Muscle layer of colon (tissue), 2 donors: ENCODE measurements at regions not wholly inside any gene's neighbourhood (a gene's known extent, or its start where the extent isn't known, plus 50 kb on each side); places are given as distances from the start of the nearest gene placed in this dataset.

Experiments
- H3K27ac ChIP-seq: one replicate; pipeline ENCODE4 v1.7.0; 2013; ENCODE audit warnings: low read depth, mild to moderate bottlenecking, low read length, moderate library complexity
- H3K27me3 ChIP-seq, 2 donors: one replicate each; pipeline ENCODE4 v1.7.0; 2013; ENCODE audit warnings: low read length in 2 of 2, mild to moderate bottlenecking in 2 of 2; ENCODE audit not compliant: insufficient read depth in 2 of 2, control insufficient read depth in 1 of 2
- H3K36me3 ChIP-seq: one replicate; pipeline ENCODE4 v1.7.0; 2013; ENCODE audit warnings: mild to moderate bottlenecking, low read length; ENCODE audit not compliant: insufficient read depth
- H3K4me1 ChIP-seq: one replicate; pipeline ENCODE4 v1.7.0; 2013; ENCODE audit warnings: mild to moderate bottlenecking, low read length; ENCODE audit not compliant: insufficient read depth
- H3K4me3 ChIP-seq, 2 donors: one replicate each; pipeline ENCODE4 v1.7.0; 2013; ENCODE audit warnings: low read length in 2 of 2, low read depth in 1 of 2, mild to moderate bottlenecking in 1 of 2, moderate library complexity in 1 of 2
- H3K9ac ChIP-seq: one replicate; pipeline ENCODE4 v1.7.0; 2013; ENCODE audit warnings: low read length
- H3K9me3 ChIP-seq: one replicate; pipeline ENCODE4 v1.7.0; 2013; ENCODE audit warnings: mild to moderate bottlenecking, low read length
- donor health status: abdominal sarcoma.
- donor health status: Adenocarcinoma of cecum.

DNA sequence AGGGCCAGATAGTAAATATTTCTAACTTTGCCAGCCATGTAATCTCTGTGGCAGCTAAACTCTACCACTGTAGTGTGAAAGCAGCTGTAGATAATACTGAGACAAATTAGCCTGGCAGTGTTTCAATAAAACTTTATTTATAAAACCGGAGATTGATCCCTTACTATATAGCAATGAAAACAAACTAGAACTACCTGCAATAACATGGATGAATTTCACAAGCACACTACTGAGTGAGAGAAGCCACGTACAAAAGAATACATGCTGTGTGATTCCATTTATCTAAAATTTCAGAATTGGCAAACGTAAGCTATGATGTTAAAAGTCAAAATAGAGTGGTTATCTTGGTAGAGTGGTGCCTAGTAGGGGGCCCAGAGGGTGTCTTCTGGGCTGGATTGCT, 198.7 kb upstream of the SGK1 start:
- Histone ChIP-seq H3K9me3 (no peaks in the 10 kb centered on the region), H3K4me3 (no peak overlapping the region), H3K27ac (no peak overlapping the region), H3K4me1 (peaks cover 11% of the 10 kb centered on the region), H3K36me3 (no peaks in the 10 kb centered on the region), H3K27me3 (no peaks in the 10 kb centered on the region), H3K9ac (no peak overlapping the region)

- H3K27ac ChIP-seq = no peak overlapping the region
- H3K36me3 ChIP-seq = no peaks in the 10 kb centered on the region
- H3K9me3 ChIP-seq = no peaks in the 10 kb centered on the region
- no peak overlapping the region for H3K9ac ChIP-seq
- no peak overlapping the region for H3K4me3 ChIP-seq
- peaks cover 11% of the 10 kb centered on the region for H3K4me1 ChIP-seq
- no peaks in the 10 kb centered on the region for H3K27me3 ChIP-seq
Measured at GRCh38 chr6:134515986-134516385, 198.1 kb upstream of the SGK1 start.

GRCh38 chr6:134512981-134513391, 195.1 kb upstream of the SGK1 start:
- Histone ChIP-seq H3K4me3 (no peak overlapping the region), H3K36me3 (no peaks in the 10 kb centered on the region), H3K27ac (no peak overlapping the region), H3K9ac (no peak overlapping the region), H3K9me3 (no peaks in the 10 kb centered on the region), H3K27me3 (no peaks in the 10 kb centered on the region), H3K4me1 (peaks cover 11% of the 10 kb centered on the region)

DNA sequence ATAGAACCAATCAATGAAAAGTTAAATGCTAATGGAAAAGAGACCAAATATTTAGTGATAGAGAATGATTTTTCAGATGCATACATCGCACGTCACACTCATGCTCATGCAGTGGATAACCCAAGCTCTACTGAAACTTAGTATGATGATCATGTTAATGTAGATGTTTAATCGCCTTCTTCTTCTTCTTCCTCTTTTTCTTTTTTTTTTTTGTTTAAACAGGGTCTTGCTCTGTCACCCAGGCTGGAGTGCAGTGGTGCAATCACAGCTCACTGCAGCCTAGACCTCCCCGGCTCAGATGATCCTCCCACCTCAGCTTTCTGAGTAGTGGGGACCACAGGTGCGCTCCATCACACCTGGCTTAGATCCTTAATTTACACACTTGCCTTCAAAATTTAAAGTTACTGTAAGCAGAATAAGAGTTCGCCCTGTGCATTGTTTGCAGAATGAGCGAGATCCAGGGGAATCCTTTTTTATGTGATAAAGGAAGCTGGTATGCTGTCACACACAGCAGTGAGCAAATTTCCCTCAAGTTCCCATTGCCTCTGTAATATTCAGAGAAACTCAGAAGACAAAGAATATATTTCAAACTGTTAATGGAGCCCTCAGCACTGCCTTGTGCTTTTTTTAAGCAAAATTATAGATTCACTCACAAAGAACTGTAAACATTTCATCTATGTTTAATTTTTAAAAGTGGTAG, 194.2 kb upstream of the SGK1 start:
- H3K4me1 ChIP-seq = peaks cover 2% of the 10 kb centered on the region
- H3K9ac ChIP-seq = no peak overlapping the region
- H3K36me3 ChIP-seq = no peaks in the 10 kb centered on the region
- H3K9me3 ChIP-seq = no peaks in the 10 kb centered on the region
- no peaks in the 10 kb centered on the region for H3K27me3 ChIP-seq
- H3K4me3 ChIP-seq = no peak overlapping the region
- no peak overlapping the region for H3K27ac ChIP-seq

- no peak overlapping the region for H3K9ac ChIP-seq
- H3K4me1 ChIP-seq = no peaks in the 10 kb centered on the region
- H3K9me3 ChIP-seq = no peaks in the 10 kb centered on the region
- no peaks in the 10 kb centered on the region for H3K27me3 ChIP-seq
- H3K36me3 ChIP-seq = no peaks in the 10 kb centered on the region
- H3K27ac ChIP-seq = no peak overlapping the region
- H3K4me3 ChIP-seq = no peak overlapping the region
Measured at GRCh38 chr6:134510920-134511319, 193.0 kb upstream of the SGK1 start.

DNA sequence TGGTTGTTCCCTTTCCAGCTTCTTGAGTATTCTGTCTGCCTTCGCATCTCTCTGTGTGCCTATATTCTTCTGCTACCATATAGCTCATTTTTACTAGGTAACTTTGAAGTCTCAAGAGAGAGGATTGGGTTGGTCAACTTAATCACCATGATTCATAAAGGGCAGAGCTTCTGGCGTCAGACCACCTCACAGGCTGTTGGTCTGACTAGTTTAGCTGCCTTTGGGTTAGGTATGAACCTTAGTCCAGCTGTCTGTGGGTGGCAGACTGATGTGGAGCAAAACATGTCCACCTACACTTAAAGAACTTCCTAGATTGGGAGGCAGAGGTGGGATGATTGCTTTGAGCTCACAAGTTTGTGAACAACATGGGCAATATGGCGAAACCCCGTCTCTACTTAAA, 192.2 kb upstream of the SGK1 start:
- Histone ChIP-seq H3K27me3 (no peaks in the 10 kb centered on the region), H3K9me3 (no peaks in the 10 kb centered on the region), H3K4me1 (no peaks in the 10 kb centered on the region), H3K27ac (no peak overlapping the region), H3K36me3 (no peaks in the 10 kb centered on the region), H3K4me3 (no peak overlapping the region), H3K9ac (no peak overlapping the region)

GRCh38 chr6:134508862-134509498, 191.1 kb upstream of the SGK1 start:
- H3K27ac ChIP-seq = no peak overlapping the region
- no peak overlapping the region for H3K4me3 ChIP-seq
- no peaks in the 10 kb centered on the region for H3K27me3 ChIP-seq
- H3K9ac ChIP-seq = no peak overlapping the region
- no peaks in the 10 kb centered on the region for H3K4me1 ChIP-seq
- H3K36me3 ChIP-seq = no peaks in the 10 kb centered on the region
- H3K9me3 ChIP-seq = no peaks in the 10 kb centered on the region

- Histone ChIP-seq H3K4me3 (no peak overlapping the region), H3K36me3 (no peaks in the 10 kb centered on the region), H3K4me1 (no peaks in the 10 kb centered on the region), H3K9me3 (no peaks in the 10 kb centered on the region), H3K27ac (no peak overlapping the region), H3K27me3 (no peaks in the 10 kb centered on the region), H3K9ac (no peak overlapping the region)
Measured at GRCh38 chr6:134506162-134506561, 188.2 kb upstream of the SGK1 start.

GRCh38 chr6:134503585-134504281, 185.8 kb upstream of the SGK1 start:
- Histone ChIP-seq H3K9me3 (no peaks in the 10 kb centered on the region), H3K9ac (no peak overlapping the region), H3K27ac (no peak overlapping the region), H3K4me1 (no peaks in the 10 kb centered on the region), H3K27me3 (no peaks in the 10 kb centered on the region), H3K4me3 (no peak overlapping the region), H3K36me3 (no peaks in the 10 kb centered on the region)

DNA sequence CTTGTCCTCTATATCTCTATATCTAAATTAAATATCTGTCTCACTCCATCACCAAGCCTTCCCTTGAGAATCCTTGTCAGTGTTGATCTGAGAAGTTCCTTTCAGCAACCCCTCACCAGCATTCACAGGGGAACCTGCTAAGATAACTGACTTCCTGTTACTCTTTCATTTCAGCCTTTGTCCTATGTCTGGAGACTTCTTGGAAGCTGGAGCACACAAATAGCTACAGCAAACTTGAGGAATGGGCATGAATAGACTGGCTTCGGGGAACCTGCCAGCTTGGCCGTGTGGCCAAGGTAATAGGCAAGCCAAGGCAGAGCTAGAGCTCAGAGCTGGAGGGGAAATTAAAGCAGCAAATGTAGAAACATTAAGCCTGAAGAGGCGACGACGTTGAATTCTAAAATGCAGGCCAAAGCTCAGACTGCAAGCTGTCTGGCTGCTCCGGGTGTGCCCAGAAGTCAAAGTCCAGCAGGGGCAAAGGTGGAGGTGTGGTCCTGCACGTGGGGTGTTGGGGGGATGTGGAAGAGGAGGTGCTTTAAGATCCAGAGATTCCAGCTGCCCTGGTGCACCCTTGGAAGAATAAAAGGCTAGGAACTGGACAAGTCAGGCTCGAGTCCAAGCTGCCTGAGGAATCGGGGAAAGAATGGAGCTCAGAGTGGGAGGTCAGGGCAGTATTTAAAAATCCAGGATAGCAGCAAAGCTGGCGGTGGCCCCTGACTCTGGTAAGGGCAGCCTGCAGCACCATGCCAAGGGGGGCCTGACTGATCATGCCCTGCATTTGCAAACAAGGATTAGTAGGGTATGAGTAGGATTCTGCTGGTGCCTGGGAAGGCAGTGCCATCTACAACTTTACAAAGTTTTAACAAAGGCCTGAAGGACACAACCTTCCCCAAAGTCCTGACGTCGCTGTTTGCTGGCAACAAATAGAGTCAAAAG, 185.0 kb upstream of the SGK1 start:
- Histone ChIP-seq H3K4me3 (no peak overlapping the region), H3K27me3 (no peaks in the 10 kb centered on the region), H3K9ac (no peak overlapping the region), H3K4me1 (no peaks in the 10 kb centered on the region), H3K9me3 (no peaks in the 10 kb centered on the region), H3K36me3 (no peaks in the 10 kb centered on the region), H3K27ac (no peak overlapping the region)

DNA sequence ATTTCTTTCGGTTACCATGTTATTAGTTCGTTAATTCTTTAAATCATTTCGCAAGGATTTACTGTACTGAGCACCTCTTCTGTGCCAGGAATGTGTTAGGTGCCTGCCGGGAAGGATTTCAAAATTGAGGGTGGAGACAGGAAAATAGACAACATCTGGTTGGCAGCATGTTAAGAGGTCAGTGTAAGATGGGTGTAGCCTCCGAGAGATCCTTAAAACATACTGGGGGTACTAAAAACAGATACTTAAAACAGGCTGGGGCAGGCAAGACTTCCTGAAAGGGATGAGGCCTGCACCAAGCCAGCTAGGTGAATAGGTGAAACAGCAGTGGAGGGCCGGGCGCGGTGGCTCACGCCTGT, 178.0 kb upstream of the SGK1 start:
- Histone ChIP-seq H3K4me3 (no peak overlapping the region), H3K27me3 (no peaks in the 10 kb centered on the region), H3K9ac (no peak overlapping the region), H3K27ac (no peak overlapping the region), H3K4me1 (no peaks in the 10 kb centered on the region), H3K9me3 (no peaks in the 10 kb centered on the region), H3K36me3 (no peaks in the 10 kb centered on the region)
